ENCODE measurements at regions not wholly inside any gene's neighbourhood (a gene's known extent, or its start where the extent isn't known, plus 50 kb on each side); places are given as distances from the start of the nearest gene placed in this dataset.
"Not testable (repeated sequence)": the region's sequence is repeated elsewhere in the genome, so short reads cannot be mapped to it uniquely, and the experiment has no call there.

DNA sequence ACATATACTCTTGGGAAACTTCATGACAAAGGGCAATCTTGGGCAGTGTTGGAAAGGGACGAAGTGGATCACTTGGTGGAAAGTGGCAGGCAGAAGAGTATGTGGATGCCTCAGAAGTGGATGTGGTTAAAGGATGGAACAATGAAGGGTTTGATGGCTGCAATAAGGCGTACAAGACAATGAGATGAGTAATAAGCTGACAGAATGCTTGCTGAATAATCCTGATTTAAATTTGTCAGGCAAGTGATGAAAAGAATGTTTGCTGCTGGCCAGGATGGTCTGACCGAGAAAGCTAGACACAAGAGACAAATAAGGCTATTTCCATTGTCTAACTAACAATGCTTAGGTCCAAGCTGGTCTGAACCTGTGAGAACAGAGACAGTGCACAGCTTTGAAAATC is 61.6 kb upstream of the CEP85L start:
- TF ChIP-seq GATA1 (IDR thresholded peaks at IDR 0.05; ENCODE audit: low read depth, low read length): no peak
- TF ChIP-seq POLR2A (IDR thresholded peaks at IDR 0.05; ENCODE audit: low read length): no peak

DNA sequence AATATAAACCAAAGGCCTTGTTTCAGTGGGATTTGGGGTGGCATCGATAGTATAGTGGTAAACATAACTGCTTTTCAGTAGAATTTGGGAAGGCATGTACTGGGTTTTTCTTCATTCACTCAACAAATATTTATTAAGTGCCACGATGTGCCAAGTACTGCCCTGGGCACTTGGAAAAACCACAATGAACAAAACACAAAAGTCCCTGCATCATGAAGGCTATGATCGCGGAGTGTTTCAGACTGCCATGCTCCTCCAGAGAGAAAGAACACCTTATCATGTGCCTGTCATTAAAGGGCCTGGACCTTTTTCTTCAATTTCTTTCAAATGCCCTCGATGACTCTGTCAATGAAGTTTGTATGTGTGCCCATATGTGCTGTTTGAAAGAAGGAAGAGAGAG is 59.2 kb upstream of the CEP85L start:
- TF ChIP-seq GATA1 (IDR thresholded peaks at IDR 0.05; ENCODE audit: low read depth, low read length): no peak
- TF ChIP-seq POLR2A (IDR thresholded peaks at IDR 0.05; ENCODE audit: low read length): no peak
- DNase-seq: no peak

More for the DNA sequence above, 61.6 kb upstream of the CEP85L start:
- no peak for DNase-seq

DNA sequence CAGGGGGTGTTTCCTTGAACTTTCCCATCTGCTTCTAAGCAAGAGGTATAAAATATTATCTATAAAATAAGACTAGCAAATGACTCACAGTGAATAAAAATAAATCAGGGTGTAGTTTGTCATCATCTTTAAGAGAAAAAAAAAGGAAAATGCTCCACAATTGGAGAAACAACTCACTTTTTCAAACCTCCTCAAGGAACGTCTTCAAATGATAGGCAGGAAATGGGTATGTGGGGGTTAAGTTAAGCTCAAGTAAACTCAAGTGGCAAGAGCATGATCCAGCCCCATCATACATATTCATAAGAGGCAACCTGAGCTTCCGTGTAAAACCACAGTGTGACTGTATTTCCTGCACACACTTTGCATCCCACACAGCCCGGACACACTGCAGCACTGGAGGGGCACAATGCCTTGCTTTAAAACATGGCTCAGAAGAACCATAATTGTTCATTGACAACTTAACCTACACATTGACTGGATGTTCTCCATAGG is 58.5 kb upstream of the CEP85L start:
- DNase-seq: peak in 1 of 2 experiments; percentile 51

DNA sequence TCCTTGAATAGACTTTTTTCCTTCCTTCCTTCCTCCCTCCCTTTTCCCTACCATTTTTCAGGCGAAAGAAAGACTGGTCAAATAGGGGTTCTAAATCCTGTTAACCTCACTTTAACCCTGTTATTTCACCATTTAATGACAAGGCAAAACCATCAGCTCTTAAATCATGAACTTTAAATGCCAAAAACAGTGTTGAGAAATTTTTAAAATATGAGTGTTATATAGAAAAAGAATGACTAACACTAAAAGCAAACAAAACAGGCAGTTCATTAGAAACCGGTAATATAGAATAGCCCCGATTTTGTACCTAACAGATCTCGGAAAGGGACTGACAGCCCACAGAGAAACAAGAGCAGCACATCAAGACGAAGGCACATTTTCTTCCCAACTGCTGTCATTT is 57.4 kb upstream of the CEP85L start:
- TF ChIP-seq POLR2A (IDR thresholded peaks at IDR 0.05; ENCODE audit: low read length) (no peak), GATA1 (IDR thresholded peaks at IDR 0.05; ENCODE audit: low read depth, low read length) (no peak)
- DNase-seq: no peak

More for the DNA sequence above, 58.5 kb upstream of the CEP85L start:
- no peak for TF ChIP-seq POLR2A (IDR thresholded peaks at IDR 0.05; ENCODE audit: low read length)
- no peak for TF ChIP-seq GATA1 (IDR thresholded peaks at IDR 0.05; ENCODE audit: low read depth, low read length)

DNA sequence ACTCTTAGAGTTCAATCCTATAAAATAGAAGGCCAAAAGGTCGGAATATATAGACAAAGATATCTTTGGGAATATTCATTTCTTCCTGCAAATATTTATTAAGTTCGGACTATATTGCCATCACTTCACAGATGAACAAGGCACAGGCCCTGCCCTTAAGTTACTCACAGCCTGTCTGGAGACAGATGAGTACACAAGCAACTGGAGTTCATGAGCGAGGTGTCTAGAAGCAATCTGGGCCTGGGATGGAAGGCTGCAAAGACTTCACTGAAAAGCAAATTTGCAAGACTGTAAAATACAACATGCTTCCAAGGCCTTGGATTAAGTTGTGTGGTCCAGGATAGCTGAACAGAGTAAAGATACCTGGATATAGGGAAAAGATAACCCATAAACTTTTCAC is 56.7 kb upstream of the CEP85L start:
- TF ChIP-seq GATA1 (IDR thresholded peaks at IDR 0.05; ENCODE audit: low read depth, low read length) (no peak), POLR2A (IDR thresholded peaks at IDR 0.05; ENCODE audit: low read length) (no peak)
- no peak for DNase-seq

DNA sequence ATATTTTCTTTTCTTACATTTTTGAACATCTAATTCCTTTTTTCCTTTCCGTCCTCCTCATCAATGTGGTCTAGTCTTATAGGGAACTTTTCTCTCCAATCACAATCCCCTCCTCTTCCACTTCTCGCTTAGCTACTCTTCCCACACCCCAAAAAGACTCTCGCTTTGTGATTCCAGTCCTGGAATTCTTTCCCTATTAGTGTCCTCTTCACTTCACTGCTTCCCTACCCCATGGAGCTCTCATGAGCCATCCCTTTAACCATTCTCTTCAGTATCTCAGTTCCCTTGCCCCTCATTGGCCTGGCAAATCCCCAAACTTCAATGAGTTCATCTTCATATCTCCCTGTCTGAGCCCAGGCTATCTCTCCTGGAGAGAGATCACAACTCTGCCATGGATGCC is 55.3 kb upstream of the CEP85L start:
- DNase-seq: no peak
- TF ChIP-seq POLR2A (IDR thresholded peaks at IDR 0.05; ENCODE audit: low read length): no peak
- TF ChIP-seq GATA1 (IDR thresholded peaks at IDR 0.05; ENCODE audit: low read depth, low read length): no peak

DNA sequence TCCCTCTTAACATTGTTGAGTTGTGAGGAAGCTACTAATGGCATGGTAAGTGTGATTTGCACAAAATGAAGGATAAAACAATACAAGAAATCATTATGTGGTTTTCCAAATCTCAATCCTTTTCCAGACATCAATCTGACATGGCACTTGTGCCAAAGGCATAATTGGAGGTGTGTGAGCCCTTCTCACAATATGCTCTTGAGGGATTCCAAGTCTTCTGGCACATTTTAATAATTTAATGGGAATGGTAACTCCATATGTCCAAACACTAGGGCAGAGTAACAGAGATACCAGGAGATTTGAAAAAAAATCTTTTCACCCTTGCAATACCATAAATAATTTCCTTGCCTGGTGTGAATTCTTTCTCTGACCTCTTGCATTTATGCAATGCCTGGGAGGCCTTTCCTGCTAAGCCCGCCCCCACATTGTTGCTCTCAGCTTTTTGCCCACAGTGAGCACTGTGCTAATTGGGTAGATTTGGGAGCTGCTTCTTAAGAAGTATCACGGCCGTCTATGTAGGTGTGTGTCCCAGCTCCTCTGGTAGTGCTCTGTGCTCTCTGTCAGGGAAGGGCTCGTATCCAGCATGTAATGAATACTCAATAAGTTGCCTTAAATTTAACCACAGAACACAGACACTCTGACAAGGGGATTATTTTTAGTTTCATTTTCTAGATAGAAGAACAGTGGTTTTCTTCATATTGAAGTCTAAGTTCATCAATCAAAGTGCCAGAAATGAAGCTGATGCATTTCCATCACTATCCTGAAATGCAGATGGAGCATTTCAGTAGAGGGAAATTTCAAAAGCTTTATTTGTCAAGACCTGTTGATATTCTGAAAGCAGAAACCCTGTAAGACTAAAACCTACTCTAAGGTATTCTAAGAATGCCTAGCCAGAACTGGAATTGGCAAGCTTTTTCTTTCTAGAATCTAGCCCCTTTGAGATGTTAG is 54.4 kb upstream of the CEP85L start:
- TF ChIP-seq POLR2A (IDR thresholded peaks at IDR 0.05; ENCODE audit: low read length) (no peak), GATA1 (IDR thresholded peaks at IDR 0.05; ENCODE audit: low read depth, low read length) (no peak)
- DNase-seq: no peak

DNA sequence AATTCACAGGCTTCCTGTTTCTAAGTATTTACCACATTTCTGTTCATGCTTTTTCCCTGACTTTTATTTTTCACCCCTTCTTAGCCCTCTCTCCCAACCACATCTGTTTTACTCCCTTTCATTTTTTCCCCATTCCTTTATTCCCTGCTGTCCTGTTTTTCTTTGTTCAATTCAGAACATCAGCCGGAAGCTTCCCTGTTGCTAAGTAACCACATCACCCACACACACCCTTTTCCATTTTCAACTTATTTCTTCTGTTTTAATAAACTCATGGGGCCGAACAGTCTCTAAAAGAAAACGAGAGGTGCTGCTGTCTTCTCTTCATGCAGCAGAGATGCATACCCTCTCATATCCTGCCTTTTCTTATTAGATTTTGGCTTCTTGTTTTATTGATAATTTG is 53.5 kb upstream of the CEP85L start:
- TF ChIP-seq POLR2A (IDR thresholded peaks at IDR 0.05; ENCODE audit: low read length) (no peak), GATA1 (IDR thresholded peaks at IDR 0.05; ENCODE audit: low read depth, low read length) (no peak)
- no peak for DNase-seq

DNA sequence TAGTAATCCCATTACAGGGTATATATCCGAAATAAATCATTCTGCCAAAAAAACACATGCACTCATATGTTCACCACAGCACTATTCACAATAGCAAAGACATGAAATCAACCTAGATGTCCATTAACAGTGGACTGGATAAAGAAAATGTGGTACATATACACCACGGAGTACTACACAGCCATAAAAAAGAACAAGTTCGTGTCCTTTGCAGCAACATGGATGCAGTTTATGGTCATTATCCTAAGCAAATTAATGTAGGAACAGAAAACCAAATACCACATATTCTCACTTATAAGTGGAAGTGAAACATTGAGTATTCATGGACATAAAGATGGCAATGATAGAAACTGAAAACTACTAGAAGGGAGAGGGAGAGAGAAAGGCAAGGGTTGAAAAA is 49.9 kb upstream of the CEP85L start:
- DNase-seq: not testable (repeated sequence)
